H1 (cell line): ENCODE measurements at regions not wholly inside any gene's neighbourhood (a gene's known extent, or its start where the extent isn't known, plus 50 kb on each side); places are given as distances from the start of the nearest gene placed in this dataset.

Experiments
- CTCF ChIA-PET: fragments of 300-600 bp; sonication (Branson Sonifier 250); formaldehyde crosslinking; loops from one replicate; lab custom pipeline; 2021; ENCODE audit not compliant: partially characterized antibody; lab: Charles Lee
- POLR2A ChIA-PET: fragments of 300-600 bp; sonication (Branson Sonifier 250); formaldehyde crosslinking; loops from one replicate; lab custom pipeline; 2021; ENCODE audit warnings: inconsistent platforms; ENCODE audit not compliant: partially characterized antibody; lab: Charles Lee
- DNase-seq, 2 experiments: peaks; one replicate each; pipeline versions ENCODE4 v3.0.0 to v3.0.0-alpha.2; 2010 to 2022; ENCODE audit warnings: low spot score in 2 of 2, low read depth in 1 of 2, mixed read lengths in 1 of 2
- FAIRE-seq: peaks from 2 replicates; lab custom pipeline; 2011; peaks lifted over from hg19 to GRCh38; lab: Jason Lieb, UNC
- H2AFZ ChIP-seq: 2 replicates; pipeline ENCODE4 v1.8.1; 2012; ENCODE audit warnings: low read length, inconsistent platforms
- H2AK5ac ChIP-seq: 2 replicates; pipeline ENCODE4 v1.6.1; 2013; ENCODE audit warnings: low read depth, low read length
- H2BK120ac ChIP-seq: replicated peaks from 2 replicates; pipeline ENCODE3; 2013; ENCODE audit warnings: low read depth, low read length, inconsistent platforms
- H2BK12ac ChIP-seq: 2 replicates; pipeline ENCODE4 v1.6.1; 2013; ENCODE audit warnings: low read depth, low read length
- H2BK15ac ChIP-seq: 2 replicates; pipeline ENCODE4 v1.6.1; 2013; ENCODE audit warnings: low read length
- H2BK20ac ChIP-seq: 2 replicates; pipeline ENCODE4 v1.6.1; 2013; ENCODE audit warnings: low read length
- H2BK5ac ChIP-seq: 2 replicates; pipeline ENCODE4 v1.6.1; 2013; ENCODE audit warnings: low read depth, low read length
- H3K14ac ChIP-seq: 2 replicates; pipeline ENCODE4 v1.6.1; 2013; ENCODE audit warnings: inconsistent platforms; ENCODE audit not compliant: insufficient read length
- H3K18ac ChIP-seq: 2 replicates; pipeline ENCODE4 v1.6.1; 2013; ENCODE audit warnings: low read length; ENCODE audit errors: extremely low read depth
- H3K23ac ChIP-seq: 2 replicates; pipeline ENCODE4 v1.6.1; 2013; ENCODE audit warnings: inconsistent platforms; ENCODE audit not compliant: insufficient read length
- H3K23me2 ChIP-seq: 2 replicates; pipeline ENCODE4 v1.6.1; 2013; ENCODE audit warnings: low read depth, low read length
- H3K27ac ChIP-seq: 2 replicates; pipeline ENCODE4 v1.6.1; 2011; ENCODE audit warnings: low read depth, low read length, inconsistent platforms
- H3K27me3 ChIP-seq, 4 experiments: replicated peaks in 1 of 4; 1 replicate in 1 of 4; 2 replicates in 3 of 4; pipeline versions ENCODE4 v1.6.1 to v1.8.1; 2011 to 2013; ENCODE audit warnings: low read length in 3 of 4, mild to moderate bottlenecking in 3 of 4, inconsistent platforms in 2 of 4, mixed read lengths in 2 of 4, moderate library complexity in 1 of 4; ENCODE audit not compliant: control insufficient read depth in 3 of 4, insufficient read depth in 3 of 4; ENCODE audit errors: extremely low read depth in 1 of 4
- H3K36me3 ChIP-seq, 4 experiments: 2 replicates each; pipeline versions ENCODE4 v1.6.1 to v1.8.1; 2011 to 2013; ENCODE audit warnings: mild to moderate bottlenecking in 4 of 4, low read length in 3 of 4, moderate library complexity in 2 of 4, control low read depth in 1 of 4, inconsistent platforms in 1 of 4; ENCODE audit not compliant: insufficient read depth in 4 of 4, control insufficient read depth in 2 of 4
- H3K4ac ChIP-seq: replicated peaks from 2 replicates; pipeline ENCODE3; 2013; ENCODE audit warnings: low read length, low read depth, mixed read lengths, inconsistent platforms; ENCODE audit not compliant: insufficient read length
- H3K4me1 ChIP-seq, 4 experiments: replicated peaks in 1 of 4; 1 replicate in 1 of 4; 2 replicates in 3 of 4; pipeline versions ENCODE4 v1.6.1 to v1.8.1; 2011 to 2013; ENCODE audit warnings: low read length in 3 of 4, inconsistent platforms in 2 of 4, mixed read lengths in 1 of 4; ENCODE audit not compliant: insufficient read depth in 4 of 4, control insufficient read depth in 3 of 4
- H3K4me2 ChIP-seq, 2 experiments: 2 replicates each; pipeline versions ENCODE4 v1.6.1 to v1.8.1; 2011 to 2013; ENCODE audit warnings: low read depth in 2 of 2, low read length in 2 of 2, control low read depth in 1 of 2, inconsistent platforms in 1 of 2, mild to moderate bottlenecking in 1 of 2; ENCODE audit not compliant: insufficient read depth in 1 of 2
- H3K4me3 ChIP-seq, 4 experiments: fragments of 200-600, 300-600 bp in 1 of 4; sonication (generic), shearing (Covaris generic), sonication (Bioruptor Twin) in 1 of 4; 2 replicates each; pipeline versions ENCODE4 v1.5.1 to v1.8.1; 2011 to 2016; ENCODE audit warnings: low read length in 4 of 4, low read depth in 3 of 4, control low read depth in 2 of 4, inconsistent platforms in 2 of 4, mild to moderate bottlenecking in 2 of 4, mixed read lengths in 1 of 4, moderate library complexity in 1 of 4; ENCODE audit not compliant: insufficient read depth in 2 of 4; ENCODE audit errors: extremely low read depth in 1 of 4
- H3K56ac ChIP-seq: replicated peaks from 2 replicates; pipeline ENCODE3; 2013; ENCODE audit warnings: low read depth, mild to moderate bottlenecking, mixed read lengths, low read length, inconsistent platforms; ENCODE audit not compliant: insufficient read length
- H3K79me1 ChIP-seq: 2 replicates; pipeline ENCODE4 v1.6.1; 2013; ENCODE audit warnings: low read depth, low read length, control low read depth
- H3K79me2 ChIP-seq, 2 experiments: 2 replicates each; pipeline versions ENCODE4 v1.6.1 to v1.8.1; 2012 to 2013; ENCODE audit warnings: low read length in 2 of 2, mild to moderate bottlenecking in 2 of 2, inconsistent platforms in 1 of 2; ENCODE audit not compliant: insufficient read depth in 2 of 2, control insufficient read depth in 1 of 2
- H3K9ac ChIP-seq, 4 experiments: replicated peaks in 1 of 4; 1 replicate in 1 of 4; 2 replicates in 3 of 4; pipeline versions ENCODE4 v1.6.1 to v1.8.1; 2011 to 2013; ENCODE audit warnings: low read depth in 3 of 4, low read length in 3 of 4, control low read depth in 2 of 4, mild to moderate bottlenecking in 2 of 4, moderate library complexity in 2 of 4, inconsistent platforms in 1 of 4; ENCODE audit errors: extremely low read depth in 1 of 4
- H3K9me3 ChIP-seq, 2 experiments: 2 replicates each; pipeline versions ENCODE4 v1.6.1 to v1.8.1; 2012 to 2013; ENCODE audit warnings: mild to moderate bottlenecking in 2 of 2, moderate library complexity in 2 of 2, control low read depth in 1 of 2, inconsistent platforms in 1 of 2, low read depth in 1 of 2, low read length in 1 of 2, mixed read lengths in 1 of 2; ENCODE audit not compliant: insufficient read depth in 2 of 2
- H4K20me1 ChIP-seq, 2 experiments: replicated peaks in 1 of 2; 2 replicates each; pipeline versions ENCODE3 to v1.8.1; 2011 to 2013; ENCODE audit warnings: inconsistent platforms in 2 of 2, low read length in 2 of 2, mild to moderate bottlenecking in 1 of 2; ENCODE audit not compliant: insufficient read depth in 2 of 2, control insufficient read depth in 1 of 2
- H4K5ac ChIP-seq: 2 replicates; pipeline ENCODE4 v1.6.1; 2013; ENCODE audit warnings: low read length, low read depth, mixed read lengths, inconsistent platforms; ENCODE audit not compliant: insufficient read length
- H4K8ac ChIP-seq: 2 replicates; pipeline ENCODE4 v1.8.0; 2013; ENCODE audit warnings: mild to moderate bottlenecking, moderate library complexity, low read length, inconsistent platforms; ENCODE audit not compliant: insufficient read depth; ENCODE audit errors: extremely low read depth
- H4K91ac ChIP-seq: replicated peaks from 2 replicates; pipeline ENCODE3; 2013; ENCODE audit warnings: low read length, mixed read lengths, inconsistent platforms; ENCODE audit not compliant: insufficient read length
- BRCA1 ChIP-seq: IDR thresholded peaks from 2 replicates; pipeline ENCODE4 v1.6.1; 2012; ENCODE audit warnings: low read depth, low read length, improper control_type of control experiment
- EGR1 ChIP-seq: IDR thresholded peaks from 2 replicates; pipeline ENCODE4 v1.6.1; 2011; ENCODE audit warnings: low read depth, low read length, borderline replicate concordance
- KDM1A ChIP-seq: fragments of 200-600, 300-600 bp; sonication (generic); IDR thresholded peaks from 2 replicates; pipeline ENCODE4 v1.7.1; 2016; ENCODE audit warnings: mild to moderate bottlenecking, low read length, borderline replicate concordance
- RXRA ChIP-seq: IDR thresholded peaks from 2 replicates; pipeline ENCODE4 v1.6.1; 2011; ENCODE audit warnings: low read depth, mild to moderate bottlenecking, low read length, moderate library complexity; ENCODE audit not compliant: insufficient read depth
- SAP30 ChIP-seq: fragments of 300-600 bp; sonication (generic); IDR thresholded peaks from 2 replicates; pipeline ENCODE4 v1.7.1; 2012; ENCODE audit warnings: low read length, moderate library complexity, mild to moderate bottlenecking, inconsistent platforms; ENCODE audit not compliant: insufficient read depth, insufficient replicate concordance
- SP4 ChIP-seq: IDR thresholded peaks from 2 replicates; pipeline ENCODE4 v1.6.1; 2012; ENCODE audit warnings: low read length, inconsistent platforms
- WGBS, 2 experiments: shearing (Covaris generic) in 1 of 2; methylation state at CpG; one replicate each; pipeline versions ENCODE4 v1.1.6 to v1.1.7; 2013 to 2015; ENCODE audit warnings: low lambda C conversion rate in 2 of 2, mixed read lengths in 2 of 2, inconsistent platforms in 1 of 2, low coverage in 1 of 2, missing lambda C conversion rate in 1 of 2; ENCODE audit not compliant: insufficient replicate concordance in 2 of 2, insufficient coverage in 1 of 2, insufficient read length in 1 of 2; ENCODE audit errors: extremely low coverage in 1 of 2, missing lambda C conversion rate in 1 of 2; 5-methylcytosine and 5-hydroxymethylcytosine counted together
- TF ChIP-seq, protein P1 (sequence below): IDR thresholded peaks from 2 replicates; pipeline ENCODE4 v1.6.1; 2012; ENCODE audit warnings: inconsistent platforms

DNA sequence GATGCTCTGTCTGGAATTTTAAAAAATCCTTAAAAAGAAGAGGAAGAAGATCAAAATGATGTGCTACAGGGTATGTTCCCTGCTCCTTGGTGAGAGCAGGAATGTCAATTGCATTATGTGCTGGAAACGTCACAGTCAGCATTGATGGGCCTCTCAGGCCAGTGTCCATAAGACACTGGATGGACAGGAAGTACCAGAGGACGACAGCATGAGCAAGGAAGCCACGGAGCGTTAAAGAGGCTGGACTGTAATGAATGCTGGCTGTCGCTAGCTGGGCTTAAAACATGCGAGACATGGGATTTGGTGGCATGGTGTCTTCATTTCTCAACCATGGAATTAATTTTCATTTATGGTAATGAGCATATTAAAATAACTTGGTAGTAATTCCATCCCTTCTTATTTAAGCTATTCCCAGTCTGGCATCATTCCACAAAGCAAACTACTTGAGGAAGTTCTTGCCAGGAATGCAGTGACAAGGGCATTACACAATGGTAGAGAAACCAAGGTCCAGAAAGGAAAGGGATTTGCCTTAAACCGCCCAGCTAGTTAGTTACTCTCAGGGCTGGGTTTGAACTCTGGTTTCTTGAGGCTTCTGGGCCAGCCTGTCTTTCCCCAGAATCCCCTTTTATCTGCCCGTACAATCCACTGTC, 166.6 kb upstream of the SOX4 start:
- Histone ChIP-seq H4K5ac (no peak overlapping the region), H3K4me1 (peaks cover 0 to 4% (median 0%) of the 10 kb centered on the region in 4 experiments; a peak in 1 of 7 replicates), H2AFZ (no peak overlapping the region), H3K27me3 (no peaks in the 10 kb centered on the region), H3K18ac (no peak overlapping the region), H4K8ac (no peak overlapping the region), H3K23ac (no peak overlapping the region), H3K9ac (no peak overlapping the region), H4K20me1 (no peaks in the 10 kb centered on the region), H2BK15ac (no peak overlapping the region), H3K79me1 (no peaks in the 10 kb centered on the region)
- 90% methylated on average over 8 of the region's 8 CpGs; no CpG with 5 or more reads in 1 of the 2 experiments for WGBS, 2 experiments
- CTCF ChIA-PET = no interaction called here
- no peak for DNase-seq
- TF ChIP-seq EGR1 (no peak), SP4 (no peak), BRCA1 (no peak), SAP30 (no peak), RXRA (no peak), KDM1A (no peak)
- TF ChIP-seq, protein P1, sequence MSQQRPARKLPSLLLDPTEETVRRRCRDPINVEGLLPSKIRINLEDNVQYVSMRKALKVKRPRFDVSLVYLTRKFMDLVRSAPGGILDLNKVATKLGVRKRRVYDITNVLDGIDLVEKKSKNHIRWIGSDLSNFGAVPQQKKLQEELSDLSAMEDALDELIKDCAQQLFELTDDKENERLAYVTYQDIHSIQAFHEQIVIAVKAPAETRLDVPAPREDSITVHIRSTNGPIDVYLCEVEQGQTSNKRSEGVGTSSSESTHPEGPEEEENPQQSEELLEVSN = no peak
- TF ChIP-seq, all 59 proteins: peak for 0
- H3K4me2 ChIP-seq = no peak overlapping the region
- H3K27ac ChIP-seq = no peak overlapping the region
- no peak overlapping the region for H3K14ac ChIP-seq
- no peak overlapping the region for H3K56ac ChIP-seq
- peaks cover 8 to 10% of the 10 kb centered on the region in 2 experiments; a peak in 3 of 4 replicates for H3K9me3 ChIP-seq
- no peak overlapping the region for H2BK5ac ChIP-seq
- H3K4me3 ChIP-seq = no peak overlapping the region
- no peak overlapping the region for H2BK20ac ChIP-seq
- no peak overlapping the region for H3K4ac ChIP-seq
- H3K36me3 ChIP-seq = no peaks in the 10 kb centered on the region
- H2BK120ac ChIP-seq = no peak overlapping the region
- FAIRE-seq = no peak
- no peaks in the 10 kb centered on the region for H3K79me2 ChIP-seq
- no peak overlapping the region for H4K91ac ChIP-seq
- POLR2A ChIA-PET = no interaction called here
- H3K23me2 ChIP-seq = no peaks in the 10 kb centered on the region
- H2AK5ac ChIP-seq = no peak overlapping the region
- no peak overlapping the region for H2BK12ac ChIP-seq
